H1 (cell line): ENCODE measurements at regions not wholly inside any gene's neighbourhood (a gene's known extent, or its start where the extent isn't known, plus 50 kb on each side); places are given as distances from the start of the nearest gene placed in this dataset.

ENCODE experiments used
- BACH1 ChIP-seq: IDR thresholded peaks from 2 replicates; pipeline ENCODE4 v1.6.1; 2012; ENCODE audit warnings: low read length, improper control_type of control experiment
- BRCA1 ChIP-seq: IDR thresholded peaks from 2 replicates; pipeline ENCODE4 v1.6.1; 2012; ENCODE audit warnings: low read depth, low read length, improper control_type of control experiment
- CHD1 ChIP-seq: IDR thresholded peaks from 2 replicates; pipeline ENCODE4 v1.6.1; 2012; ENCODE audit warnings: low read depth, low read length, improper control_type of control experiment
- CHD2 ChIP-seq: IDR thresholded peaks from 2 replicates; pipeline ENCODE4 v1.6.1; 2012; ENCODE audit warnings: low read length, improper control_type of control experiment
- CHD7 ChIP-seq: fragments of 300-600 bp; sonication (generic); IDR thresholded peaks from 2 replicates; pipeline ENCODE4 v1.7.1; 2012; ENCODE audit warnings: low read length, moderate library complexity, mild to moderate bottlenecking, inconsistent platforms; ENCODE audit not compliant: insufficient replicate concordance
- POU5F1 ChIP-seq: IDR thresholded peaks from 2 replicates; pipeline ENCODE4 v1.6.1; 2011; ENCODE audit warnings: low read depth, mild to moderate bottlenecking, low read length, moderate library complexity
- RNF2 ChIP-seq: fragments of 200-900, 300-1000 bp; sonication (generic); IDR thresholded peaks from 2 replicates; pipeline ENCODE4 v1.7.1; 2016; ENCODE audit warnings: borderline replicate concordance, low read depth, mild to moderate bottlenecking, antibody characterized with exemption, low read length; ENCODE audit not compliant: poor library complexity, severe bottlenecking; ENCODE audit errors: missing control alignments
- SP4 ChIP-seq: IDR thresholded peaks from 2 replicates; pipeline ENCODE4 v1.6.1; 2012; ENCODE audit warnings: low read length, inconsistent platforms
- TEAD4 ChIP-seq: IDR thresholded peaks from 2 replicates; pipeline ENCODE4 v1.6.1; 2012; ENCODE audit warnings: low read depth, low read length, inconsistent platforms, mixed read lengths

GRCh38 chr18:77373730-77374445 is 124.2 kb downstream of the GALR1 start (continued):
- TF ChIP-seq CHD7 (no peak), BACH1 (no peak), POU5F1 (no peak), SP4 (no peak), TEAD4 (no peak), BRCA1 (no peak), RNF2 (no peak), CHD2 (no peak), CHD1 (no peak)
